WERI-Rb-1 (cell line): ENCODE measurements at regions not wholly inside any gene's neighbourhood (a gene's known extent, or its start where the extent isn't known, plus 50 kb on each side); places are given as distances from the start of the nearest gene placed in this dataset.

Experiments
- DNase-seq: peaks from one replicate; pipeline ENCODE4 v3.0.0-alpha.2; 2020
- H3K27ac ChIP-seq: fragments of 250-450 bp; sonication (Bioruptor Pico); 2 replicates; pipeline ENCODE4 v1.5.1; 2020; ENCODE audit warnings: mild to moderate bottlenecking, moderate library complexity
- H3K27me3 ChIP-seq: fragments of 250-450 bp; sonication (Bioruptor Pico); 2 replicates; pipeline ENCODE4 v1.5.1; 2021; ENCODE audit warnings: mild to moderate bottlenecking, low read depth, moderate library complexity; ENCODE audit not compliant: insufficient read depth, severe bottlenecking
- H3K36me3 ChIP-seq: fragments of 250-450 bp; sonication (Bioruptor Pico); 2 replicates; pipeline ENCODE4 v1.5.1; 2020; ENCODE audit warnings: mild to moderate bottlenecking, moderate library complexity
- H3K4me3 ChIP-seq: 2 replicates; pipeline ENCODE4 v1.5.1; 2011; ENCODE audit warnings: low read depth, mild to moderate bottlenecking, control low read depth, low read length
- H3K9me3 ChIP-seq: fragments of 250-450 bp; sonication (Bioruptor Pico); 2 replicates; pipeline ENCODE4 v1.5.1; 2021; ENCODE audit warnings: mild to moderate bottlenecking, moderate library complexity; ENCODE audit not compliant: severe bottlenecking
- TF ChIP-seq, protein P1 (sequence below): IDR thresholded peaks from 2 replicates; pipeline ENCODE4 v1.5.1; 2011; ENCODE audit warnings: low read depth, mild to moderate bottlenecking, control low read depth, inconsistent platforms, low read length

DNA sequence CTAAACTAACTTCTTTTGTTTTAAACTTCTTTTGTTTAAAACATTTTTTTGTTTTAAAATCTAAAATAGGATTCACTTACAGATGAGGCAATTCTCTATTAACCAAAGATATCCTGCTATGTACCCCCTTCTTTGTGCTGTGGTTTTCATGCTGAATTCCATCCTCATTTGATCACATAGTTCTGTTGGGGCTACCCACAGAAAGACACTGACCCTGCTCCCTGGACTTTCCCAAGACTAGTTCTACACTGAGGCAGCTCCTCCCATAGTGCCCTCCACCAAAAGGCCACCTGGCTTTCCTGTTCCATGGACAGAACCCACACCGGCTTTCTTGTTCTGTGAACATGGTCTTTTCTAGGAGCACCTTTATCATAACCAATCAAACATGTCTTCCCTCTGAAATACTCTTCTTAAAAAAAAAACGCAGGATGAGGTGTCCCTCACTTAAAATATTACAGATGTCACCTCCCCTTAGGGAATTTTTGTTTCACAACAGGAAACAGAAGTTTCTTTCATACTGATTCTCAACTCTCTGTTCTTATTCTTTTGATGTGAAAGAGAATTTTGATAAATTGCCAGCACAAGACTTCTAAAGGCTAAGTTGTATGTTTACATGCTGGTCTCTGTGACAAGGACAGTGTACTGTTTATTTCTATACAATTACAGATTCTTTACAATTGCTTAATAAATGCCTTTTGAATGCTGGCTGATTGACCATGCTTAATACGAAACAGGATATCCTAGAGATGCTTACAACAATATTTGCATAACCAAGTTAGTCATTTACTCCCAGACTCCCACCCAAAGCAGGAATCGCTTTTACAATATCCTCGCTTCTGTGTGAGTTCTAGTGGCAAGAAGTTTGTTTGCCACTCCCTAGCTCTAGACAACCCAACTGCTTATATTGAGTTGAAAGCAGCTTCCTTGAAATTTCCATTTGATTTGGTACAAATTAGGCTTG, 300.4 kb downstream of the DTWD2 start:
- no peaks in the 10 kb centered on the region for H3K9me3 ChIP-seq
- H3K36me3 ChIP-seq = no peaks in the 10 kb centered on the region
- H3K27me3 ChIP-seq = no peaks in the 10 kb centered on the region
- no peak overlapping the region for H3K27ac ChIP-seq
- TF ChIP-seq, protein P1, sequence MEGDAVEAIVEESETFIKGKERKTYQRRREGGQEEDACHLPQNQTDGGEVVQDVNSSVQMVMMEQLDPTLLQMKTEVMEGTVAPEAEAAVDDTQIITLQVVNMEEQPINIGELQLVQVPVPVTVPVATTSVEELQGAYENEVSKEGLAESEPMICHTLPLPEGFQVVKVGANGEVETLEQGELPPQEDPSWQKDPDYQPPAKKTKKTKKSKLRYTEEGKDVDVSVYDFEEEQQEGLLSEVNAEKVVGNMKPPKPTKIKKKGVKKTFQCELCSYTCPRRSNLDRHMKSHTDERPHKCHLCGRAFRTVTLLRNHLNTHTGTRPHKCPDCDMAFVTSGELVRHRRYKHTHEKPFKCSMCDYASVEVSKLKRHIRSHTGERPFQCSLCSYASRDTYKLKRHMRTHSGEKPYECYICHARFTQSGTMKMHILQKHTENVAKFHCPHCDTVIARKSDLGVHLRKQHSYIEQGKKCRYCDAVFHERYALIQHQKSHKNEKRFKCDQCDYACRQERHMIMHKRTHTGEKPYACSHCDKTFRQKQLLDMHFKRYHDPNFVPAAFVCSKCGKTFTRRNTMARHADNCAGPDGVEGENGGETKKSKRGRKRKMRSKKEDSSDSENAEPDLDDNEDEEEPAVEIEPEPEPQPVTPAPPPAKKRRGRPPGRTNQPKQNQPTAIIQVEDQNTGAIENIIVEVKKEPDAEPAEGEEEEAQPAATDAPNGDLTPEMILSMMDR = no peak
- H3K4me3 ChIP-seq = no peak overlapping the region
- no peak for DNase-seq

DNA sequence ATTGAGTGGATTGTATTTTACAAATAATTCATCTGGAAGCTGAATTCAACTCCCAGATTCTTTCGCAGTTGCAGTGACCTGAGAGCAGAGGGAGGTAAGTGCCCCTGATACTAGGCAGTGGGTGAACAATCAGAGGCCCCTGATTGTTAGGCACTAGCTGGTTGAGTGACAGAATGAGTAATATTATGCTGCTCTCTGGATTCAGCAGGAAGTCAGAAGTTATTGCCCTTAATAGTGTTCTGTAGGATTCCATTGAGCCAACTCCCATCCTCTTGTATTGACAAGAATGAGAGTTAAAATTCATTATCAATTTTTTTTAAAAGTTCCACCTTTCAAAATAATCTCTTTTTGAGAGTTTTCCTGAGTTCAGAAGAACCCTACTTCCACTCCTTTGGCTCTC, 301.2 kb downstream of the DTWD2 start:
- Histone ChIP-seq H3K4me3 (no peak overlapping the region), H3K27me3 (no peaks in the 10 kb centered on the region), H3K36me3 (no peaks in the 10 kb centered on the region), H3K27ac (no peak overlapping the region), H3K9me3 (no peaks in the 10 kb centered on the region)
- TF ChIP-seq, protein P1 = no peak
- DNase-seq = no peak

DNA sequence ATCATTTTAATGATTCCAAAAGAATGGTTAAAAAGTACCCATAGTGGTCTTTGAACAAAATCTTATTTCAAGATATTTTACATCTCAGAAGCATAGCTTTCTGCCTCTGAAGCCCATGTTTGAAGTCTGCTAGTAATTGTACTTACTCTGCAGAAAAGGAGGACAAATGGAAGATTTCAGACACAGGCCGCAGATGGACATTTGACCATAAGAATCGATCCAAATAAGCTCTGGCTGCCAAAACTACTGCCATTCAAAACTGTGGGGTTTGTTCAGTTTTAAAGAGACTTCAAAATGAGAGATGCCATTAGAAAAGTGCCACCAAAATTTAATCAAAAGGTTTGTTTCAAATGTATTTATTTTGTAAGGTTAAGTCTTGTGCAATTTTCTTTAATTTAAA, 306.7 kb downstream of the DTWD2 start:
- Histone ChIP-seq H3K4me3 (no peak overlapping the region), H3K27me3 (no peaks in the 10 kb centered on the region), H3K9me3 (no peaks in the 10 kb centered on the region), H3K36me3 (no peaks in the 10 kb centered on the region), H3K27ac (no peak overlapping the region)
- TF ChIP-seq, protein P1 = no peak
- DNase-seq = no peak

DNA sequence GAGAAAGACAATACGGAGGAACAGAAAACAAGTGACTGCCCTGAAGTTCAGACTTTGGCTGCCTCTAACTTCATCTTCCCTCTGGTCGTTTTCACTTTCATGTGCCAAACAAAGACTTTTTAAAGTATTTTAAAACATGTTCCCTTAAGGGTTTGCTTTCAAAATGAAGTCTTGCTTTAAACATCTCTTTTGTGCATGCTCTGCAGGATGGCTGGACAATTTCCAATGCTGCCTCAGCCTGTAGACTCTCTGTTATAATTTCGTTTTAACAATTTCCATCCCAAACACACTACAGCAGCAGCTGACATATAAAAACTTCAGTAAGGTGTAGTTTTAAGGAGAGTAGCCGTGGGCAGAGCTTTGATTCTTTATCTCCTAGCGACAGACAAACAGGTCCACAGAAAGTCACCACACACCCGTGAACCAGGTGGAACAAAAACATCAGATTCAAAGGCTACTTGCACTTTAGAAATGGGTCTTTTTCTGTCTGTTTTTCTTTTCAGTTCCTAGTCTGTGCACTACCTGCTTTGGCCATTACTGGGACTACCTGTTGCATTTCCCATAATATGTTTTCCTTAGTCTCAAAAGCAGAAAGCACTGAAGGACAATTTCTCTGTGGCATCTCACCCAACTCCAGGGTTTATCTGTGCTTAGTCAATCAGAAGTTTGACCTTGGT, 308.9 kb downstream of the DTWD2 start:
- no peaks in the 10 kb centered on the region for H3K36me3 ChIP-seq
- no peaks in the 10 kb centered on the region for H3K9me3 ChIP-seq
- H3K4me3 ChIP-seq = no peak overlapping the region
- H3K27me3 ChIP-seq = no peaks in the 10 kb centered on the region
- no peak overlapping the region for H3K27ac ChIP-seq
- DNase-seq = no peak
- TF ChIP-seq, protein P1 = no peak

DNA sequence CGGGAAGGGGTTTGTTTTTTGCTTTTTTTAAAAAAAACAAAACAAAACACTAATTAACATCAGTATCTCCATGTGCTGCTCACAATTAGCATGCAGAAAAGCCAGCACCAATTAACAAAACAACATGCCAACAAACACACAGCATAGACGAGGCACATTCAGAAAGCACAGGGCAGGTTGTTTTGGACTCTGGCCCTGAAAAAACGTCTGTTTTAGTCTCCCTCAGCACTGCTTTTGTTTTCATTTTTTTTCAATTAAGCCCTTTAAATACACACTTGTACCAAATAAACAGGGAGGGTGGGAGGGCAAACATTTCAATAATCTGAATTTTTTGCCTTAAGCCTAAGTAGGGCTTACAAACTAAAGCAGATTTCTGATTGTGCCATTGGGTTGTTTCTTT, 309.6 kb downstream of the DTWD2 start:
- TF ChIP-seq, protein P1 = no peak
- DNase-seq = no peak
- Histone ChIP-seq H3K27ac (no peak overlapping the region), H3K36me3 (no peaks in the 10 kb centered on the region), H3K4me3 (no peak overlapping the region), H3K9me3 (no peaks in the 10 kb centered on the region), H3K27me3 (no peaks in the 10 kb centered on the region)
